ENCODE measurements at regions not wholly inside any gene's neighbourhood (a gene's known extent, or its start where the extent isn't known, plus 50 kb on each side); places are given as distances from the start of the nearest gene placed in this dataset.
"Not testable (repeated sequence)": the region's sequence is repeated elsewhere in the genome, so short reads cannot be mapped to it uniquely, and the experiment has no call there.

DNA sequence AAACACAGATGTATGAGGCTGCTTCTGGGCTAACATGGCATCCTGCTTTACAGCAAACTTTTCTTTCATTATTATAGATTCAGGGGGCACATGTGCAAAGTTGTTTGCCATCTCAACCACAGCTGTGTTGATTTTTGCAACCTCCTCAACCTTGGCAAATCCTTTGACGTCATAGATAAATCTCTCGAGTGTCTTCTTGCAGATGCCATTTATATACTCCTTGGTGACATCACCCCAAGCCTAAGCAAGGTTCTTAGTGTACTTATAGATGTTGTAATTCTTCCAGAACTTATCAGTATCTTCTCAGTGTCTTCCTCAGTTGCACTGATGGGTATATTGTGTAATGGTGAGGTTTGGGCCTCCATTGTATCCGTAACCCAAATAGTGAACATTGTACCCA is 135.4 kb upstream of the RPH3A start:
- Mint-ChIP-seq H3K27ac (no peak overlapping the region), H3K36me3 (ENCODE audit: low read depth) (no peaks in the 10 kb centered on the region), H3K9me3 (no peaks in the 10 kb centered on the region), H3K4me1 (no peaks in the 10 kb centered on the region), H3K4me3 (no peak overlapping the region), H3K27me3 (no peaks in the 10 kb centered on the region)
- intact Hi-C loops (cut with micrococcal nuclease): no loop called here
- no peak for DNase-seq

DNA sequence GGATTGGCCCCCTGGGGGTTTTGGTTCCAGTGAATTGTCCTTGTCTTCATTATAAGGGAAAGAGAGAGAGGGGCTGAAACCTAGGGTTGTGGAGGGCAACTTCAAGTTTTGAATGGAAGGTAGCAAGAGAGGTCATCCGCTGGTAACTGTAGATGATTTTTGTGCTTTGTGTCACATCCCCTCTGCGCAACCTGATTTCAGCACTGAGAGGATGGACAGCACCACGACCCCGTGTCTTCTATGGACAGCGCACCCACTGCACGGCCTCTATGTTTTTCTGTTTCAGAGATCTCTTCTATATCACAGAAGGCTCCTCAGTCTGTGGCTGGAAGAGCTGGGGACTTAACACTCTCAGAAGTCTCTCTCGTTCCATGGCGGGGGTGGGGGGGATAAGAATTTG is 127.0 kb upstream of the RPH3A start:
- peak; percentile 61 for DNase-seq
- Mint-ChIP-seq H3K36me3 (ENCODE audit: low read depth) (no peaks in the 10 kb centered on the region), H3K4me1 (no peaks in the 10 kb centered on the region), H3K4me3 (no peak overlapping the region), H3K27ac (no peak overlapping the region), H3K27me3 (peaks cover 2% of the 10 kb centered on the region), H3K9me3 (no peaks in the 10 kb centered on the region)
- intact Hi-C loops (cut with micrococcal nuclease): no loop called here

DNA sequence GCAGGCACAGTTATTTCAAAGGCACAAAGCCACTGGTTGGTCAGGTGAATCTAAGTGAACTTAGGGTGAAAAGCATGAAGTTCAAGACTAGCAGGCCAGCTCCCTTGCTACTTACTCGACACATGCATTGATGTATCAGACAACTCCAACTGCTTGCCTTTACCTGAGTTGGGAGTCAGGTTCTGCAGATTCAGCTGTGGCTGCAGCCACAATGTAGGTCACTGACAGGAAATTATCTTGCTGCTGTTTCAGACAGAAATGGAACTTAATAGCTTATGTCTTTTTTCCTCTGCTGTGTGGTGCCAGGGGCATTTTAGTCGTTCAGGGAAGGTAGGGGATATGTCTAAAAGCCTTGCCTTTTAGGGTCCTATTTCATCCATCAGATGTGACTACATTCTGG is 125.6 kb upstream of the RPH3A start:
- Mint-ChIP-seq H3K4me1 (no peaks in the 10 kb centered on the region), H3K27me3 (peaks cover 2% of the 10 kb centered on the region), H3K27ac (no peak overlapping the region), H3K36me3 (ENCODE audit: low read depth) (no peaks in the 10 kb centered on the region), H3K9me3 (no peaks in the 10 kb centered on the region), H3K4me3 (no peak overlapping the region)
- intact Hi-C loops (cut with micrococcal nuclease): no loop called here
- no peak for DNase-seq

DNA sequence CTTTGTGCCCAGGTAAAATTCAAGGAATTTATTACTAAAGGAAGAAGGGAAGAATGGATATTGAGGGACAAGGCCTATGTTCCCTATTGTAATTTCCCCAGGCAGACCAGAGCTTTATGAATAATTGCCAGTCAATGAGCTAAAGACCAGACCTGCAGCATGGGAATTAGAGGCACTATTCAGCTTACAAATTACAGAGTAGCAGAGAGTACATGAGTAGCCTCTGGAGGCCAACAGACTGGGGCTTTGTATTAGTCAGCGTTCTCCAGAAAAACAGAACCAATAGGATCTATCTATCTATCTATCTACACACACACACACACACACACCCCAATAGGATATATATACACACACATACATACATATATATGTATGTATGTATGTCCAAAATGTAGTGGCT is 120.0 kb upstream of the RPH3A start:
- no peak for DNase-seq
- H3K27ac Mint-ChIP-seq: no peak overlapping the region
- intact Hi-C loops (cut with micrococcal nuclease): no loop called here

DNA sequence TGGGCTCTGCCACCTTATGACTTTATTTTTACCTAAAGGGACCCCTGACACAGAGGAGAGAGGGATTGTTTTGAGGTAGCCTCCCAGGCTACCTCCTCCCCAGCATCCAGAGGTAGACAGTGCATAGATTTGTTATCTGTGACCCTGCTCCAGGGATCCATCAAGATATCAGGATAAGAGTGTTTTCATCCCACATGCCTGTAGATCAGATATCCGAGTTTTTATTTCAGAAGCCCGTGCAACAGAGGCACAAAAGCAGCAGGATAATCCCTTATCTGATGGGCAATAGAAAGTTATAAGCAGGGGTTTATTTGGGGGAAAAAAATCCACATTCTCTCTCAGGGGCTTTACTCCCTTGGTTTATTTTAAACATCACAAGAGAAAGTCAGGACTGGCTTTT is 117.0 kb upstream of the RPH3A start:
- H3K4me3 Mint-ChIP-seq: no peak overlapping the region
- no peaks in the 10 kb centered on the region for H3K36me3 Mint-ChIP-seq (ENCODE audit: low read depth)
- H3K4me1 Mint-ChIP-seq: no peaks in the 10 kb centered on the region
- H3K9me3 Mint-ChIP-seq: no peaks in the 10 kb centered on the region
- no peak overlapping the region for H3K27ac Mint-ChIP-seq
- DNase-seq: no peak
- intact Hi-C loops (cut with micrococcal nuclease): no loop called here
- H3K27me3 Mint-ChIP-seq: peaks cover 7% of the 10 kb centered on the region

More for the DNA sequence above, 120.0 kb upstream of the RPH3A start:
- Mint-ChIP-seq H3K9me3 (no peaks in the 10 kb centered on the region), H3K36me3 (ENCODE audit: low read depth) (no peaks in the 10 kb centered on the region), H3K27me3 (peaks cover 8% of the 10 kb centered on the region), H3K4me3 (no peak overlapping the region), H3K4me1 (no peaks in the 10 kb centered on the region)

DNA sequence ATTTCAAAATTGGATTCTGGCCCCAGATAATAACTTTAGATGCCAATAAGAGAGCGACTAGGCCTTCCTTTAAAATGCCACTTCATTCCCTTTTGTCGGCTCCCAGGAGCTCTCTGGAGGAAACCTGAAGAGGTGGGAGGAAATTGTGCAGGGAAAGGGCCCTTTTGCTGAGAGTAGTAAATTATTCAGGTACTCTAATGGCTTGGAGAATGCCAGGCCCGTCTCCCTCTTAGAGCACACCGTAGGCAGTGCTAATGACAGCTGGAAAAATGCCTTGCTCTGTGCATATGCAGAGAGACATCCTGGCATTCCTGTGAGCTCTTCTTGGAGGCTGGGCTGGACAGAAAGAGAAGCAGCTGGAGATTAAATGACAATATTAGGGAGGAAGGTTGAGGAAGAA is 115.0 kb upstream of the RPH3A start:
- Mint-ChIP-seq H3K36me3 (ENCODE audit: low read depth) (no peaks in the 10 kb centered on the region), H3K4me1 (no peaks in the 10 kb centered on the region), H3K27ac (no peak overlapping the region), H3K27me3 (peaks cover 17% of the 10 kb centered on the region), H3K9me3 (no peaks in the 10 kb centered on the region), H3K4me3 (no peak overlapping the region)
- DNase-seq: no peak
- intact Hi-C loops (cut with micrococcal nuclease): no loop called here

DNA sequence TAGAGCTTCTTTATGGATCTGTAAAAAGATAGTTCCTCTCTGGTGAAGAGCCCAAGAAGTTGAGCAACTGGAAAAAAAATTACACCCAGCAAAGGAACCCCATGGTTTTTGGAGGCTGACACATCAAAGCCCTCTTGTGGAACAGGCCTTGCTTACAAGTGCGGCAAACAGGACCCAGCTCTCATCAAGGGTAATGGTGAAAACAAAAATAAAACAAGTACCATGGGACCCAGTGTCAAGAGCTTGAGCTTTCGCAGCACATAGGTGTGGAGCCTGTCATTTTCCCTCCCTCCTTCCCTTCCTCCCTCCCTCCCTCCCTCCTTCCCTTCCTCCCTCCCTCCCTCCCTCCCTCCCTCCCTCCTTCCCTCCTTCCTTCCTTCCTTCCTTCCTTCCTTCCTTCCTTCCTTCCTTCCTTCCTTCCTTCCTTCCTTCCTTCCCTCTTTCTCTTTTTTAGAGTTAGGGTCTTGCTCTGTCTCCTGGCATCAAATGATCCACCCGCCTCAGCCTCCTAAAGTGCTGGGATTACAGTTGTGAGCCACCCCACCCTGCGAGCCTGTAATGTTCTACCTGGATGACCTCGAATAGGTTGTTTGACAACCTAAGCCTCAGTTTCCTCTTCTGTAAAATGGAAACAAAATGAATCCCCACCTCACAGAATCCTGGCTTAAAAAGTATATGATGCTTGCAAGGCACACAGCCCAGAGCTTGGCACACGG is 114.3 kb upstream of the RPH3A start:
- Mint-ChIP-seq H3K4me1 (no peaks in the 10 kb centered on the region), H3K4me3 (no peak overlapping the region), H3K36me3 (ENCODE audit: low read depth) (no peaks in the 10 kb centered on the region), H3K27ac (no peak overlapping the region), H3K27me3 (peaks cover 17% of the 10 kb centered on the region), H3K9me3 (no peaks in the 10 kb centered on the region)
- DNase-seq: no peak
- intact Hi-C loops (cut with micrococcal nuclease): no loop called here

DNA sequence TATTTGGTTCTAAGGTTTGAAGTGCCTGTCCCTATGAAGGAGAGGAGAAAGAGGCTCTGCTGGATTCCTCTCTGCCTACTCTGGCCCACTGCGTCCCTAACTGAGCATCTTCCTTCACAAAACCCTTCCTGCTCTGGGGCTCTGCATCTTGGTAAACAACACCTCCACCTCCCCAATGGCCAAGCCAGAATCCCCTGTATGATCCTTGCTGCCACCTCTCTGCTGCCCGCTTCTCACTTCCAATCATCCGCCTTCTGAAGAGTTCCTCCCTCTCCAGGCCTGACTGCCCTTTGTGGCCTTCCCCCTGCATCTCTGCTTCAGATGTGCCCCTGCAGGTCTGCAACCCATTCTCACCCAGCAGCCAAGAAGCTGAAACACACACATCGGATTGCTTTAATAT is 110.6 kb upstream of the RPH3A start:
- Mint-ChIP-seq H3K4me3 (no peak overlapping the region), H3K27me3 (peaks cover 14% of the 10 kb centered on the region), H3K9me3 (no peaks in the 10 kb centered on the region), H3K36me3 (ENCODE audit: low read depth) (no peaks in the 10 kb centered on the region), H3K27ac (no peak overlapping the region), H3K4me1 (no peaks in the 10 kb centered on the region)
- intact Hi-C loops (cut with micrococcal nuclease): no loop called here
- no peak for DNase-seq

DNA sequence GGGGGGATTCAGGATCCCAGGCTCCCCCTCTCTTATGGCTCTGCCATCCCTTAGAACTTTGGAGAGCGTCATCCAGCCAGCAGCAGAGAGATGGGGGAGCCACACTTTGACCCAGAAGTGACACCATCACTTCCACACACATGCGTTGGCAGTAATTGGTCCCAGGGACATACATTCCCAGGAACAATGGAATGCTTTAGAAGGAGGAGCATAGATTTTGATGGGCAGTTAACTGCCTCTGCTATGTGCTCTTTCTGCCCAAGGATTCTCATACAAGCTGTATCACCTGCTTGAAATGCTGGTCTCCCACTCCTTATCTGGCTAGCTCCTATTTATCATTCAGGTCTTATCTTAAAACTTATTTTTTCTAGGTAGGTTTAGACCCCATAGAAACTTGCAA is 109.0 kb upstream of the RPH3A start:
- no peaks in the 10 kb centered on the region for H3K36me3 Mint-ChIP-seq (ENCODE audit: low read depth)
- H3K4me1 Mint-ChIP-seq: no peaks in the 10 kb centered on the region
- no peak overlapping the region for H3K27ac Mint-ChIP-seq
- intact Hi-C loops (cut with micrococcal nuclease): no loop called here
- DNase-seq: no peak
- H3K4me3 Mint-ChIP-seq: no peak overlapping the region
- peaks cover 14% of the 10 kb centered on the region for H3K27me3 Mint-ChIP-seq
- H3K9me3 Mint-ChIP-seq: no peaks in the 10 kb centered on the region

DNA sequence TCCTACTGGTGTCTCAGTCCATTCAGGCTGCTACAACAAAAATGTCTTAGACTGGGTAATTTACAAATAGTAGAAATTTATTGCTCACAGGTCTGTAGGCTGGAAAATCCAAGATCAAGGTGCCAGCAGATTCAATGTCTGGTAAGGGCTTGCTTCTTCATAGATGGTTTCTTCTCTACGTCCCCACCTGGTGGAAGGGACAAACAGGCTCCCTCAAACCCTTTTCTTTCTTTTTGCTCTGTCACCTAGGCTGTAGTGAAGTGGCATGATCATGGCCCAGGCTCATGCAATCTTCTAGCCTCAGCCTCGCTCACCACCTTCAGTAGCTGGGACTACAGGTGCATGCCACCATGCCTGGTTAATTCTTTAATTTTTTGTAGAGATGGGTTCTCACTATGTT is 106.8 kb upstream of the RPH3A start:
- H3K4me3 Mint-ChIP-seq: no peak overlapping the region
- H3K27ac Mint-ChIP-seq: no peak overlapping the region
- intact Hi-C loops (cut with micrococcal nuclease): no loop called here
- no peaks in the 10 kb centered on the region for H3K36me3 Mint-ChIP-seq (ENCODE audit: low read depth)
- no peaks in the 10 kb centered on the region for H3K4me1 Mint-ChIP-seq
- no peaks in the 10 kb centered on the region for H3K9me3 Mint-ChIP-seq
- DNase-seq: no peak
- peaks cover 12% of the 10 kb centered on the region for H3K27me3 Mint-ChIP-seq

DNA sequence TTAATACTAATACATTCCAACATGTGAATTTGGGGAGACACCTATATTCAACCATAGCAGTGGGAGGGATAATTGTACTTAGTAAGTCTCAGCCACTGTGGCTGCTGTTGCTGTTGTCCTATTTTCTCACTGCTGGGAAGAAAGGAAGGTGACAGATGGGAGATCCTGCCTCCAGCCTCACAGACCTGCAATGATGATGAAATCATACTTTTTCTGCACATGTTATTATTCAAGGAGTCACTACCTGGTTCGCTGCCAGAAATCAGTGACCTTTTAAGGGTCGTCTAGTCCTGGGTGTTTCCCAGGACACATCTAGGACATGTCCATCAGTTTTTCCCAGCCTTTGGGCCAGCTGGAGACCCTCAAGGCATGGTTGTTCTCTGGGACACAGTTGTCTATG is 106.2 kb upstream of the RPH3A start:
- Mint-ChIP-seq H3K27ac (no peak overlapping the region), H3K4me1 (no peaks in the 10 kb centered on the region), H3K4me3 (no peak overlapping the region), H3K27me3 (peaks cover 12% of the 10 kb centered on the region), H3K36me3 (ENCODE audit: low read depth) (no peaks in the 10 kb centered on the region), H3K9me3 (no peaks in the 10 kb centered on the region)
- no peak for DNase-seq
- intact Hi-C loops (cut with micrococcal nuclease): no loop called here

DNA sequence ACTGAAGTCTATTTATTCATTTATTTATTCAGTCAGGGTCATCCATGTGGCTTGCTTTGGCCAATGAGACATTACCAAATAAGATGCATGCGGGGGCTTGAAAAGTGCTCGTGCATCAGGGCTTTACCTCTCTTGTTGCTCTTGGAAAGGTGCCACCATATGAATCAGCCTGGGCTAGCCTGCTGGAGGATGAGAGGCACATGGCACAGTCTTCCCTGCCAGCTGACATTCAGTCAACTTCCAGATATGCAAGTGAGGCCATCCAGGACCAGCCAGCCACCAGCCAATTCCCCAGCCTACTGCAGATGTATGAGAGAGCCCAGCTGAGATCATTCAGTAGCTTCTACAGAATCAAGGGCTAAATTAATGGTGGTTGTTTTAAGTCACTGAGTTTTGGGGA is 105.2 kb upstream of the RPH3A start:
- intact Hi-C loops (cut with micrococcal nuclease): no loop called here
- no peak for DNase-seq
- no peak overlapping the region for H3K4me3 Mint-ChIP-seq
- H3K36me3 Mint-ChIP-seq (ENCODE audit: low read depth): no peaks in the 10 kb centered on the region
- H3K27me3 Mint-ChIP-seq: peaks cover 5% of the 10 kb centered on the region
- H3K9me3 Mint-ChIP-seq: no peaks in the 10 kb centered on the region
- no peak overlapping the region for H3K27ac Mint-ChIP-seq
- no peaks in the 10 kb centered on the region for H3K4me1 Mint-ChIP-seq

DNA sequence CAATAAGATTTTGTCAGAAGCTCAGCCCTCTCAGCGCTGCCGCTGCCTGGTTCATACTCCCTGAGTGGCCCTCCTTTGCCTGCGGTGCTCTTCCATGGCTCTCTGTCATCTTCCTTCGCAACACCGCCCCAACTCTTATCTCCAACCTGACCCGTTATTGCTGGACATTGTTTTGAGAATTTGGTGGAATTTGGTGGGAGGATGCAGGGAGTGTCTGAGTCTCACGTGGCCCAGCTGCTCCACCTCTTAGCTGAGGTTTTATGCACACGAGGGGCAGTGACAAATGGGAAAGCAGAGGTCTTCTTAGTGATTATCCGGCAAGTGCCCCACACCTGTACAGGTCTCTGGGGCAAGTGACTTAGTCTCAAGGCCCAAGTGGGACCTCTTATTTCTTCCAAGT is 97.5 kb upstream of the RPH3A start:
- intact Hi-C loops (cut with micrococcal nuclease): no loop called here
- H3K36me3 Mint-ChIP-seq (ENCODE audit: low read depth): no peaks in the 10 kb centered on the region
- H3K4me3 Mint-ChIP-seq: no peak overlapping the region

DNA sequence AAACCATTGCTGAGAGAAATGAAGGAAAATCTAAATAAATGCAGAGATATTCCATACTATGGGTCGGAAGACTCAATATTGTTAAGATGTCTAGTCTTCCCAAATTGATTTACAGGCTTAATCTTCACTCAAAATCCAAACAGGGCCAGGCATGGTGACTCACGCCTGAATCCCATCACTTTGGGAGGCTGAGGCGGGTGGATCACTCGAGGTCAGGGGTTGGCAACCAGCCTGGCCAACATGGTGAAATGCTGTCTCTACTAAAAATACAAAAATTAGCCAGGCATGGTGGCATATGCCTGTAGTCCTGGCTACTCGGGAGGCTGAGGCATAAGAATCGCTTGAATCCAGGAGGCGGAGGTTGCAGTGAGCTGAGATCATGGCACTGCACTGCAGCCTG is 94.1 kb upstream of the RPH3A start:
- H3K27me3 Mint-ChIP-seq: peaks cover 13% of the 10 kb centered on the region
- H3K36me3 Mint-ChIP-seq (ENCODE audit: low read depth); H3K4me1 Mint-ChIP-seq; intact Hi-C loops (cut with micrococcal nuclease); H3K4me3 Mint-ChIP-seq; DNase-seq; H3K9me3 Mint-ChIP-seq; H3K27ac Mint-ChIP-seq: not testable (repeated sequence)

More for the DNA sequence above, 97.5 kb upstream of the RPH3A start:
- no peaks in the 10 kb centered on the region for H3K4me1 Mint-ChIP-seq
- H3K27me3 Mint-ChIP-seq: peaks cover 5% of the 10 kb centered on the region
- H3K9me3 Mint-ChIP-seq: no peaks in the 10 kb centered on the region
- H3K27ac Mint-ChIP-seq: no peak overlapping the region
- no peak for DNase-seq

DNA sequence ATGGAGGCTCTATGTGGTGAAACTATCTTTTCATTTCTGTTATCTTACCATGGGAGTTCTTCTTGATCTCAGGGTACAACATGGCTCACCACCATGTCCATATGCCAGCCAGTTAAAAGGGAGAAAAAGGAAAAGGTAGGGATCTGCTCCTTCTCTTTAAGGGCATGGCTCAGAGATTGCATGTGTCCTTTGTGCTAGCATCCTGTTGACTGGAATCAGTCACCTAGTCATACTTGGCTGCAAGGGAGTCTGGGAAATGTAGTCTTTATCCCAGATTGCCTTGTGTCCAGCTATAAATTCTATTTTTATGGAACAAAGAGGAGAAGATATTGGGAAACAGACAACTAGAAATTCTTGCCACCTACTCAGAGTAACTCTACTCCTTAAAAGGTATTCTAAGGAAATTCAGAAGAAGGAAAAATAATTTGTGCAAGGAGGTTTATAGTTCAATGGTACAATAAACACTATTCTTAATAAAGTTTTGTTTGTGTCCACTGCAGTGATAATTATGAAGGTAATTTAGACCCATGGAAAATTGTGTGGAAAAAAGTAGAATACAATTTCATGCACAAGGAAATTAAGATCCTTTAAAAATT is 86.4 kb upstream of the RPH3A start:
- intact Hi-C loops (cut with micrococcal nuclease): no loop called here
- Mint-ChIP-seq H3K27me3 (peaks cover 12% of the 10 kb centered on the region), H3K4me1 (no peaks in the 10 kb centered on the region), H3K9me3 (no peaks in the 10 kb centered on the region), H3K36me3 (ENCODE audit: low read depth) (no peaks in the 10 kb centered on the region), H3K4me3 (no peak overlapping the region), H3K27ac (no peak overlapping the region)
- no peak for DNase-seq
